Mesendoderm (in vitro differentiated cells): ENCODE measurements at regions not wholly inside any gene's neighbourhood (a gene's known extent, or its start where the extent isn't known, plus 50 kb on each side); places are given as distances from the start of the nearest gene placed in this dataset.

ENCODE experiments used
- DNase-seq: peaks from one replicate; pipeline ENCODE4 v3.0.0; 2013
- H2AK5ac ChIP-seq: 2 replicates; pipeline ENCODE4 v1.6.1; 2013; ENCODE audit warnings: low read length, inconsistent platforms
- H2BK120ac ChIP-seq: 2 replicates; pipeline ENCODE4 v1.6.1; 2013; ENCODE audit warnings: low read depth, mild to moderate bottlenecking, low read length, moderate library complexity, mixed read lengths
- H2BK15ac ChIP-seq: replicated peaks from 2 replicates; pipeline ENCODE4 v1.6.1; 2013; ENCODE audit warnings: low read depth, mild to moderate bottlenecking, moderate library complexity
- H2BK5ac ChIP-seq: 2 replicates; pipeline ENCODE4 v1.6.1; 2013; ENCODE audit warnings: low read length, inconsistent platforms
- H3K18ac ChIP-seq: 2 replicates; pipeline ENCODE4 v1.6.1; 2013; ENCODE audit warnings: mild to moderate bottlenecking, low read length, mixed read lengths
- H3K23ac ChIP-seq: one replicate; pipeline ENCODE4 v1.6.1; 2013; ENCODE audit warnings: low read length
- H3K27ac ChIP-seq: 2 replicates; pipeline ENCODE4 v1.5.1; 2013; ENCODE audit warnings: low read depth, mild to moderate bottlenecking, inconsistent platforms, low read length, moderate library complexity
- H3K27me3 ChIP-seq: 2 replicates; pipeline ENCODE4 v1.6.1; 2013; ENCODE audit warnings: low read length, control low read depth, mild to moderate bottlenecking, inconsistent platforms; ENCODE audit not compliant: insufficient read depth, poor library complexity
- H3K36me3 ChIP-seq: 2 replicates; pipeline ENCODE4 v1.6.1; 2013; ENCODE audit warnings: low read length, inconsistent platforms; ENCODE audit not compliant: control insufficient read depth, insufficient read depth
- H3K4ac ChIP-seq: one replicate; pipeline ENCODE4 v1.6.1; 2013; ENCODE audit warnings: low read depth, mild to moderate bottlenecking, low read length, moderate library complexity
- H3K4me1 ChIP-seq: 2 replicates; pipeline ENCODE4 v1.6.1; 2013; ENCODE audit warnings: low read depth, low read length, inconsistent platforms; ENCODE audit not compliant: control insufficient read depth
- H3K4me2 ChIP-seq: 2 replicates; pipeline ENCODE4 v1.6.1; 2013; ENCODE audit warnings: low read length
- H3K4me3 ChIP-seq: 2 replicates; pipeline ENCODE4 v1.5.1; 2013; ENCODE audit warnings: mild to moderate bottlenecking, low read length
- H3K56ac ChIP-seq: one replicate; pipeline ENCODE4 v1.6.1; 2013; ENCODE audit warnings: low read length
- H3K79me1 ChIP-seq: 2 replicates; pipeline ENCODE4 v1.6.1; 2013; ENCODE audit warnings: low read length, inconsistent platforms
- H3K79me2 ChIP-seq: 2 replicates; pipeline ENCODE4 v1.6.1; 2013; ENCODE audit warnings: mild to moderate bottlenecking, low read length; ENCODE audit not compliant: control insufficient read depth, insufficient read depth
- H3K9ac ChIP-seq: 2 replicates; pipeline ENCODE4 v1.6.1; 2013; ENCODE audit warnings: low read length, inconsistent platforms
- H4K5ac ChIP-seq: one replicate; pipeline ENCODE4 v1.6.1; 2013; ENCODE audit warnings: low read length
- H4K8ac ChIP-seq: one replicate; pipeline ENCODE4 v1.6.1; 2013; ENCODE audit warnings: low read depth, mild to moderate bottlenecking, control low read depth, low read length, moderate library complexity
- WGBS: extraction: QIAGEN DNeasy Blood & Tissue Kit; methylation state at CpG from one replicate; pipeline ENCODE4 v1.1.7; 2013; ENCODE audit warnings: low lambda C conversion rate, missing lambda C conversion rate; ENCODE audit not compliant: insufficient coverage; ENCODE audit errors: extremely low coverage; 5-methylcytosine and 5-hydroxymethylcytosine counted together

DNA sequence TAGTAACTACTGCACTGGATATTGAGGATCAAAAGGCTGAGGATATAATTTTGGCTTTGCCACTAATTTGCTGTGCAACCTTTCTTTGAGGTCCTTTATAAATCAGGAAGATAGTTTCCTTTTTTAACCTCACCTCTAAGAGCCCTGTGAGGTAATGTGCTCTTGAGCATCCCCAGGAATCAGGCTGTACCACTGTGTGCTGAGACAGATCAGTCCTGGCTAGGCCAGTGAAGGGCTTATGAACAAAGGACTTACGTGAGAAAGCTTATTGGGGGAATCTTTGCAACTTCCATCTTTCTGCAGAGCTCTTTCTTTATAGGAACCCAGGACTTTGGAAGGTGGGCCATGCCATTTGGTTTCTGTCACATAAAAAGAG, 188.9 kb downstream of the SIPA1L2 start:
- no peaks in the 10 kb centered on the region for H3K27me3 ChIP-seq
- no peak overlapping the region for H2AK5ac ChIP-seq
- H2BK120ac ChIP-seq = no peak overlapping the region
- no peak overlapping the region for H4K8ac ChIP-seq
- no peak overlapping the region for H3K56ac ChIP-seq
- H3K9ac ChIP-seq = no peak overlapping the region
- no peak overlapping the region for H3K4me2 ChIP-seq
- H3K18ac ChIP-seq = no peak overlapping the region
- no peak overlapping the region for H2BK15ac ChIP-seq
- H3K4ac ChIP-seq = no peak overlapping the region
- no peak overlapping the region for H3K4me3 ChIP-seq
- H3K27ac ChIP-seq = no peak overlapping the region
- peaks cover 12% of the 10 kb centered on the region for H3K36me3 ChIP-seq
- H3K79me2 ChIP-seq = no peaks in the 10 kb centered on the region
- no peak overlapping the region for H3K23ac ChIP-seq
- no CpG with 5 or more reads among the region's 1 CpG for WGBS
- H2BK5ac ChIP-seq = no peak overlapping the region
- no peaks in the 10 kb centered on the region for H3K4me1 ChIP-seq
- no peak for DNase-seq
- no peaks in the 10 kb centered on the region for H3K79me1 ChIP-seq
- H4K5ac ChIP-seq = no peak overlapping the region

DNA sequence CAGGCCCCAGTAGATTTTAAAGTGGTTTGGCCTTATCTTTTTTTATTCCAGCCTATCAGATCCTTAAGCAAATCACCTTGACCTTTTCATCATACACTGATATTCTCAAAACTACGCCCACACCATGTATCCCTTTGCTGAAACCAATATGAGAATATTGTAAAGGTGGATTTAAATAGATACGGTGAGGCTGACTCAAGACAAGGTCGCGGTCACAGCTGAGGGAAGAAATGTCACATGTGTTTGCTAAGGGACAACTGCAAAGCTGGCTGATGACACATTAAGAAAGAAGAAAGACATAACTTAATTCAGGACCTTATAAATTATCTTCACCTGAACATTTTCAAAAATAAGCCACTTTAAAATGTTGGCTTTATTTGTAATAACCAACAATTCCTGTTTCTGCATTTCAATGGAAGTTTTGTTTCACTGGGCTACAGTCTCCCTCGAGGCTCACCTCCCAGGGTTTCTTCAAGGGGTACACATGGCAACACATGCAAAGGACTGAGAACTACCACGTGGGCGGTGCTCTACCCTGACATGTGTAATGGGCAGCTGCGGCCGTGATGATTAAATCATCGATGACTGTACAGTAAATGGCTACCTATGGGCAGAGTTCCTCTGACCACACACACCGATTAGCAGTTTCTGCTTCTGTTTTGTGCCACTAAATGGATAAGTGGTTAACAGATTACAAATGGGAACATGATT, 189.5 kb downstream of the SIPA1L2 start:
- H3K23ac ChIP-seq = no peak overlapping the region
- no peak overlapping the region for H3K4me3 ChIP-seq
- H3K4ac ChIP-seq = no peak overlapping the region
- no peaks in the 10 kb centered on the region for H3K4me1 ChIP-seq
- no peak overlapping the region for H2AK5ac ChIP-seq
- H2BK120ac ChIP-seq = no peak overlapping the region
- no peak overlapping the region for H3K27ac ChIP-seq
- no peak overlapping the region for H3K4me2 ChIP-seq
- H3K27me3 ChIP-seq = no peaks in the 10 kb centered on the region
- H3K18ac ChIP-seq = no peak overlapping the region
- no peaks in the 10 kb centered on the region for H3K79me2 ChIP-seq
- H3K79me1 ChIP-seq = no peaks in the 10 kb centered on the region
- H3K56ac ChIP-seq = no peak overlapping the region
- no peak for DNase-seq
- no peak overlapping the region for H3K9ac ChIP-seq
- no peak overlapping the region for H4K5ac ChIP-seq
- no peak overlapping the region for H4K8ac ChIP-seq
- H2BK5ac ChIP-seq = no peak overlapping the region
- no CpG with 5 or more reads among the region's 11 CpGs for WGBS
- H2BK15ac ChIP-seq = no peak overlapping the region
- H3K36me3 ChIP-seq = peaks cover 12% of the 10 kb centered on the region

DNA sequence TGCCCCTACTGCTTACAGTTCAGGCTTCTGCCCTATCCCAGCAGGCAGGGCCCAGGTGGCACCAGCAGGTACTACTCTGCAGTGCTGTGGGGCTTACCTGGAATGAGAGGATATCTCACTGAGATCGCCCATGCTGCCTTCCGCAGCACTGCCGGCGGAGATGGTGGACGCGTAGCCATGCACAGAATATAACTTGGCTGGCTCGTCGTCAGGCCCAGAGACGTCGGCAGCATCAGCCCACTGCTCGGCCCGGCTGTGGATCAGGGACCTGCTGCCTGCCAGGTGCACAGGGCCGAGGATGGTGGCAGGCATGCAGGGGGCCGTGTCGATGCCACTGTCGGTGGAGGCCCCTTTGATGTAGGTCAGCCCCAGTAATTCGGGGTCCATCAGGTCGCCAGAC, 190.9 kb downstream of the SIPA1L2 start:
- no peaks in the 10 kb centered on the region for H3K27me3 ChIP-seq
- WGBS = no CpG with 5 or more reads among the region's 18 CpGs

DNA sequence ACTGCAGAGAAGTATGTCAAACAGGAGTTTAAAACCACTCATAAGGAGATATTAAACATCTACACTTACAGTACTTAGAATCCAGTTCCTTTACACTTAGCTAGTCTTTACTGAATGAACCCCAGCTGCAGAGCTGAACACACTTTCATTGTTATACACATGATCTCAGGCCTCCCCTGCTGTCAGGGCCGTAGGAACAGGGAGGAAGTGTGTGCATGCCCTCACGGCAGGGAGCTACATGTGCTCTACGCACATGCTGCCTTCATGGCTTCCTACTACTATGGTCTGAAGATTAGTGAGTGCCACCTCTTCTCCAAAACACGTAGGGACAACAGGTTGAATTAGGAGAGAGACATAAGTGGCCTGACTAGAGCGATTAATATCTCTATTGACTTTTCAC, 191.5 kb downstream of the SIPA1L2 start:
- Histone ChIP-seq H2AK5ac (no peak overlapping the region), H4K5ac (no peak overlapping the region), H3K79me2 (no peaks in the 10 kb centered on the region), H3K4me3 (no peak overlapping the region), H2BK120ac (no peak overlapping the region), H3K18ac (no peak overlapping the region), H2BK15ac (no peak overlapping the region), H3K4me1 (no peaks in the 10 kb centered on the region), H3K36me3 (peaks cover 13% of the 10 kb centered on the region), H3K56ac (no peak overlapping the region), H4K8ac (no peak overlapping the region), H3K27me3 (no peaks in the 10 kb centered on the region), H3K23ac (no peak overlapping the region), H3K9ac (no peak overlapping the region), H3K4me2 (no peak overlapping the region), H3K79me1 (no peaks in the 10 kb centered on the region), H3K27ac (no peak overlapping the region), H3K4ac (no peak overlapping the region), H2BK5ac (no peak overlapping the region)
- DNase-seq = no peak
- WGBS = no CpG with 5 or more reads among the region's 5 CpGs

More for the DNA sequence above, 190.9 kb downstream of the SIPA1L2 start:
- Histone ChIP-seq H3K79me2 (no peaks in the 10 kb centered on the region), H3K9ac (no peak overlapping the region), H3K4me3 (no peak overlapping the region), H3K27ac (no peak overlapping the region), H3K4ac (no peak overlapping the region), H3K18ac (no peak overlapping the region), H4K8ac (no peak overlapping the region), H3K23ac (no peak overlapping the region), H3K36me3 (peaks cover 13% of the 10 kb centered on the region), H3K4me2 (no peak overlapping the region), H2BK5ac (no peak overlapping the region), H2AK5ac (no peak overlapping the region), H3K4me1 (no peaks in the 10 kb centered on the region), H2BK15ac (no peak overlapping the region), H2BK120ac (no peak overlapping the region), H4K5ac (no peak overlapping the region), H3K79me1 (no peaks in the 10 kb centered on the region), H3K56ac (no peak overlapping the region)
- DNase-seq = no peak

DNA sequence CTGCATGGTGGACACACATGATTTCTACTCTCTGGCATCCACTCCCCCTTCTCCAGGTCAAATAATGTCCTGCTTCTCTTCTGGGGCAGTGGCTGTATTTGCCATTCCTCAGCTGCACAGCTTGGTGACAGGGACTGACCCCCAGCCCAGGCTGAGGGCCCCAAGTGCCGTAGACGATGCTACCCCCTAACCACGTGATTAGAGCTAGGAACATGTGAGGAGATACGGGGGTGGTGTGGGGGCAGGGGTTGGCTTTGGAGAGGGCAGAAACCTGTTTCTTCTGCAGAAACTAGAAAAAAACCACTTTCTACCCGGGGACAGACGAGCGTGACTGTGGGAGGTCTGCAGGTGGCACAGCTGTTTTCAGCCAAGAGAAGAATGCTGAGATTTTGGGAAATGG, 192.4 kb downstream of the SIPA1L2 start:
- H4K8ac ChIP-seq = no peak overlapping the region
- no peaks in the 10 kb centered on the region for H3K79me1 ChIP-seq
- no peak overlapping the region for H2BK5ac ChIP-seq
- H3K9ac ChIP-seq = no peak overlapping the region
- no peak overlapping the region for H3K4me2 ChIP-seq
- peaks cover 13% of the 10 kb centered on the region for H3K36me3 ChIP-seq
- no peaks in the 10 kb centered on the region for H3K4me1 ChIP-seq
- no CpG with 5 or more reads among the region's 7 CpGs for whole genome bisulfite sequencing
- H2BK120ac ChIP-seq = no peak overlapping the region
- no peak overlapping the region for H2BK15ac ChIP-seq
- no peaks in the 10 kb centered on the region for H3K27me3 ChIP-seq
- H3K27ac ChIP-seq = no peak overlapping the region
- no peak overlapping the region for H3K4ac ChIP-seq
- H3K4me3 ChIP-seq = no peak overlapping the region
- no peak overlapping the region for H3K56ac ChIP-seq
- H3K18ac ChIP-seq = no peak overlapping the region
- DNase-seq = no peak
- no peaks in the 10 kb centered on the region for H3K79me2 ChIP-seq
- H4K5ac ChIP-seq = no peak overlapping the region
- no peak overlapping the region for H2AK5ac ChIP-seq
- H3K23ac ChIP-seq = no peak overlapping the region

DNA sequence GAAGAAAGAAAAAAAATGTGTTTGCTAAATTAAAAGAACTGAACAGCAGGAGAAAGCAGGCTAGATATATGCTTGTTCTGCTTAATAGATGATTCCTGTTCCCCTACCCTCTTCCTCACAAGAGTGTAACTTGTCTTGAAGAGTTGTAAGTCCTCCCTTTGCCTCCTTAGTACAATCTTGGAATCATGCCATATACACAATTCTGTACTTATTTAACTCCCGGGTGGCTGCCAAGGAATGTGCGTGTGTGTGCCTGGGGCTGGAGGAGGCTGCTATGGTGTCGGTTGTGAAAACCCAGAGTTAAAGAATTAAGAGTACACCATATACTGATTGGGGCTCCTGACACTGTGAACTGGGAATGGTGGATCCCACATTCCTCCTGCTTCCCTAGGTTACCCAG, 194.2 kb downstream of the SIPA1L2 start:
- no peak overlapping the region for H3K4me3 ChIP-seq
- no peak overlapping the region for H2BK120ac ChIP-seq
- H3K79me2 ChIP-seq = no peaks in the 10 kb centered on the region
- no peak overlapping the region for H3K23ac ChIP-seq
- H2AK5ac ChIP-seq = no peak overlapping the region
- H4K5ac ChIP-seq = no peak overlapping the region
- no peak overlapping the region for H3K4me2 ChIP-seq
- no peak for DNase-seq
- no peak overlapping the region for H3K9ac ChIP-seq
- no peak overlapping the region for H2BK15ac ChIP-seq
- no CpG with 5 or more reads among the region's 3 CpGs for WGBS
- H3K56ac ChIP-seq = no peak overlapping the region
- no peak overlapping the region for H2BK5ac ChIP-seq
- H4K8ac ChIP-seq = no peak overlapping the region
- no peak overlapping the region for H3K18ac ChIP-seq
- no peak overlapping the region for H3K4ac ChIP-seq
- no peaks in the 10 kb centered on the region for H3K4me1 ChIP-seq
- no peaks in the 10 kb centered on the region for H3K79me1 ChIP-seq
- no peaks in the 10 kb centered on the region for H3K27me3 ChIP-seq
- H3K36me3 ChIP-seq = peaks cover 13% of the 10 kb centered on the region
- H3K27ac ChIP-seq = no peak overlapping the region
